ENCODE measurements at regions not wholly inside any gene's neighbourhood (a gene's known extent, or its start where the extent isn't known, plus 50 kb on each side); places are given as distances from the start of the nearest gene placed in this dataset.

DNA sequence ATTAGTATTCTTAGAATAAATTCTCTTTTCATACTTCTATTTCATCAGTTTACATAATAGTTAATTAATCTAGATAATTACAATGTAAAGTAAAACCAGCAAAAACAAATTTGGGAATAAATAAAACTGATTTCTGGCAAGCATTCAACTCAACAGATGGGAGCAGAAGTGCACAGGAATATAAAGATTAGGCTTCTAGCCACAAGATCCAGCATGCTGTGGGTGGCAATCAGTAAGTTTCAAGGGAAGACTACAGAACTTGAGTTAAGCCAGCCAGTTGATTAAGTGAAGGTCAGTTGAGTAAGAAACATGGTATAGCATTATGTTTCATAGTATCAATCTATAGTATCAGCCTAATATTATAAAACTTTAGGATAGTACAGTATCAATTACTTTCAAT lies 324.2 kb upstream of the AADAT start:
- Mint-ChIP-seq H3K9me3 (ENCODE audit: unreplicated experiment) (no peaks in the 10 kb centered on the region), H3K27me3 (ENCODE audit: unreplicated experiment) (no peaks in the 10 kb centered on the region), H3K4me1 (ENCODE audit: low read depth, unreplicated experiment) (no peaks in the 10 kb centered on the region), H3K36me3 (ENCODE audit: unreplicated experiment) (no peaks in the 10 kb centered on the region), H3K27ac (ENCODE audit: unreplicated experiment) (no peak overlapping the region), H3K4me3 (ENCODE audit: unreplicated experiment) (no peak overlapping the region)
- DNase-seq: no peak
- TF ChIP-seq, protein P1, sequence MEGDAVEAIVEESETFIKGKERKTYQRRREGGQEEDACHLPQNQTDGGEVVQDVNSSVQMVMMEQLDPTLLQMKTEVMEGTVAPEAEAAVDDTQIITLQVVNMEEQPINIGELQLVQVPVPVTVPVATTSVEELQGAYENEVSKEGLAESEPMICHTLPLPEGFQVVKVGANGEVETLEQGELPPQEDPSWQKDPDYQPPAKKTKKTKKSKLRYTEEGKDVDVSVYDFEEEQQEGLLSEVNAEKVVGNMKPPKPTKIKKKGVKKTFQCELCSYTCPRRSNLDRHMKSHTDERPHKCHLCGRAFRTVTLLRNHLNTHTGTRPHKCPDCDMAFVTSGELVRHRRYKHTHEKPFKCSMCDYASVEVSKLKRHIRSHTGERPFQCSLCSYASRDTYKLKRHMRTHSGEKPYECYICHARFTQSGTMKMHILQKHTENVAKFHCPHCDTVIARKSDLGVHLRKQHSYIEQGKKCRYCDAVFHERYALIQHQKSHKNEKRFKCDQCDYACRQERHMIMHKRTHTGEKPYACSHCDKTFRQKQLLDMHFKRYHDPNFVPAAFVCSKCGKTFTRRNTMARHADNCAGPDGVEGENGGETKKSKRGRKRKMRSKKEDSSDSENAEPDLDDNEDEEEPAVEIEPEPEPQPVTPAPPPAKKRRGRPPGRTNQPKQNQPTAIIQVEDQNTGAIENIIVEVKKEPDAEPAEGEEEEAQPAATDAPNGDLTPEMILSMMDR (IDR thresholded peaks at IDR 0.05; ENCODE audit: partially characterized antibody, unreplicated experiment): no peak

DNA sequence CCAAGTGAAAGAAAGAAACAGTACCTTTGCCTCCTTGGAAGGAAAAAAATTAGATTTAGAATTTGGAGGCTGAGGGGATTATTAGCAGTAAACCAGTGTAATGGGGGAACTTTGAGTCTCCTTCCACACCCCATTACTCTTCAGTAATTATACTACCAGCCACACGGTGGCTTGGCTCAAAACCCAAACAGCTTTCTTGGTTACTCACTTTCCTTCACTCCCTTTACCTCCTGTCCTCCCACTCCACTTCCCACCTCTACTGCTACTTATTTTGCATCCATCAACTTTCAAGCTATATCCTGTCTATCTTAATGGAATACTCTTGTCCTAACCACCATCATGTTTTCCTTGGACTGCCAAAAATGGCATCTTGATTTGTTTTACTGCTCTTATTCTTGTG lies 310.6 kb upstream of the AADAT start:
- Mint-ChIP-seq H3K9me3 (ENCODE audit: unreplicated experiment) (peaks cover 3% of the 10 kb centered on the region), H3K4me3 (ENCODE audit: unreplicated experiment) (no peak overlapping the region), H3K36me3 (ENCODE audit: unreplicated experiment) (no peaks in the 10 kb centered on the region), H3K4me1 (ENCODE audit: low read depth, unreplicated experiment) (no peaks in the 10 kb centered on the region), H3K27ac (ENCODE audit: unreplicated experiment) (no peak overlapping the region), H3K27me3 (ENCODE audit: unreplicated experiment) (no peaks in the 10 kb centered on the region)
- TF ChIP-seq, protein P1 (IDR thresholded peaks at IDR 0.05; ENCODE audit: partially characterized antibody, unreplicated experiment): no peak
- DNase-seq: no peak

DNA sequence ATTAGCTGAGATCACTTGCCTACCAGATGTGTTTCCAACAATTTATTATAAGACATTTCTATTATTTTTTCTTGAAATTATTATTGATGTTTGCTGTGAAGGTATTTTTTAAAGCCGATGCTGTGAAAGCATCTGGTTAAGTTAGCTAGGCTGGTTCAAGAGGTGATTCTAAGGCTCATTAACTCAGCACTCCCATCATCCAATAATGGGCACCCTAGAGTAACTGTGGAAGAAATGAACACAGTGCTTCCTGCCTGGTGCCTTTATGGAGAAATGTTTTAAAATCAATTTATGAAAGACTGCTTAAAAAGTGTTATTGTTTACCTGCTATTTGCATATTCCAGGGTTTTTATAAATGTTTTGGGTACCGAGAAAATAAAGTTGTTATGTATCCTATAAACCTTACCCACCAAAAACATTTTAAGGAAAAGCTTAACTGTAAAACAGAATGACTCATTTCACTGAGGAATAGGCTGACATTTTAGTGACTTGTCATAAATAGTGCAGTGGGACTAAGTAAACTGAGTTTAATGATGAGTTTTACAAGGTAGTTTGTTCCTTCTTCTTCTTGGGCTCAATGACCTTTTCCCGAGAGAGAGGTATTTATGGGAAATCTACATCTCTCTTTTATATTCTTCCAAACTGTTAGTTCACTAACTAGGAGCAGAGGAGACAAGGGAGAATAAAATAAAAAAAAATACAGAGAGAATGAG lies 310.0 kb upstream of the AADAT start:
- Mint-ChIP-seq H3K4me3 (ENCODE audit: unreplicated experiment) (no peak overlapping the region), H3K36me3 (ENCODE audit: unreplicated experiment) (no peaks in the 10 kb centered on the region), H3K27ac (ENCODE audit: unreplicated experiment) (no peak overlapping the region), H3K27me3 (ENCODE audit: unreplicated experiment) (no peaks in the 10 kb centered on the region), H3K4me1 (ENCODE audit: low read depth, unreplicated experiment) (no peaks in the 10 kb centered on the region), H3K9me3 (ENCODE audit: unreplicated experiment) (peaks cover 3% of the 10 kb centered on the region)
- no peak for DNase-seq
- TF ChIP-seq, protein P1 (IDR thresholded peaks at IDR 0.05; ENCODE audit: partially characterized antibody, unreplicated experiment): no peak

DNA sequence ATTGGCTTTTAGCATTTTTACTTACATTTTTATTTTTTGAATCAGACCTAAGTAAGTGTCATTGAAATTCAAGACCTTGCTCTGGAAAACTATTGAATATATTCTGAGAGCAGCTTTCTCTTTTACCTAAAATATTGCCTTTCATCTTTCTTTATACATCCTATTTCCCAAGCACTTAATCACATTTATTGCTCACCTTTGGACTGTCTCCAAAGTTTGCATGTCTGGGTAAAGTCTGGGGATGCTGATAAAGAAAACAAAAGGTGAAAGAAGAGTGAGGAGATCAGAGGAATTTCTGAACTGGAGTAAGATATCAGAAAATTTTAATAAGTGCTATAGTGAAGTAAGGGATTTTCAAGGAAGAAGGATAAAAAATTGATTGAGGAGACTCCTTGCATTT lies 308.5 kb upstream of the AADAT start:
- H3K36me3 Mint-ChIP-seq (ENCODE audit: unreplicated experiment): no peaks in the 10 kb centered on the region
- TF ChIP-seq, protein P1 (IDR thresholded peaks at IDR 0.05; ENCODE audit: partially characterized antibody, unreplicated experiment): no peak
- no peak for DNase-seq
- H3K4me1 Mint-ChIP-seq (ENCODE audit: low read depth, unreplicated experiment): no peaks in the 10 kb centered on the region
- H3K27me3 Mint-ChIP-seq (ENCODE audit: unreplicated experiment): no peaks in the 10 kb centered on the region
- H3K27ac Mint-ChIP-seq (ENCODE audit: unreplicated experiment): no peak overlapping the region
- no peak overlapping the region for H3K4me3 Mint-ChIP-seq (ENCODE audit: unreplicated experiment)
- H3K9me3 Mint-ChIP-seq (ENCODE audit: unreplicated experiment): peaks cover 3% of the 10 kb centered on the region

DNA sequence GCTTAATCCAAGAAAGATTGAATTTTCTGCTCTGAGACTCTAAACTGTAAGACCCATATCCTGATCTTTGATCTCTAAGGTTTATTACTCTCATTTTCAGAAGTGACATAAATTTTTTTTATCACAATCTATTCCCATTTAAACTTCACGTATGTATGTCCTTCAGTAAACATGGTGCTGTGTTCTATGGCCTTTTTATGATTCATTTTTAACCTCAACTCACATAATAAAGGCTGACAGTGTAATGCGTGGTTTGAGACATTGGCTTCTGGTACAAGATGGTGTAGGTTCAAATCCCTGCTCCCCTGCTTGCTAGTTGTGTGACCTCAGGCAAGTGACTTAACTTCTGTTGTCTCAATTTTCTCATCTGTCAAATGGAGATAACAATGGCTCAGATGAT lies 306.0 kb upstream of the AADAT start:
- DNase-seq: no peak
- Mint-ChIP-seq H3K4me3 (ENCODE audit: unreplicated experiment) (no peak overlapping the region), H3K27ac (ENCODE audit: unreplicated experiment) (no peak overlapping the region), H3K4me1 (ENCODE audit: low read depth, unreplicated experiment) (no peaks in the 10 kb centered on the region), H3K36me3 (ENCODE audit: unreplicated experiment) (no peaks in the 10 kb centered on the region), H3K27me3 (ENCODE audit: unreplicated experiment) (no peaks in the 10 kb centered on the region), H3K9me3 (ENCODE audit: unreplicated experiment) (no peaks in the 10 kb centered on the region)
- TF ChIP-seq, protein P1 (IDR thresholded peaks at IDR 0.05; ENCODE audit: partially characterized antibody, unreplicated experiment): no peak
